HAP-1 (cell line): ENCODE measurements at regions not wholly inside any gene's neighbourhood (a gene's known extent, or its start where the extent isn't known, plus 50 kb on each side); places are given as distances from the start of the nearest gene placed in this dataset.

Source experiments
- DNase-seq, 2 experiments: peaks; one replicate each; pipeline ENCODE4 v3.0.0-alpha.2; 2016 to 2020; ENCODE audit warnings: low spot score in 2 of 2
- H3K27me3 ChIP-seq: fragments of 250-450 bp; sonication (Bioruptor Pico); 2 replicates; pipeline ENCODE4 v1.5.1; 2020; ENCODE audit warnings: low read depth, mild to moderate bottlenecking, moderate library complexity
- H3K36me3 ChIP-seq: fragments of 250-450 bp; sonication (Bioruptor Pico); replicated peaks from 2 replicates; pipeline ENCODE4 v1.5.1; 2020; ENCODE audit warnings: mild to moderate bottlenecking
- H3K4me1 ChIP-seq: fragments of 250-450 bp; sonication (Bioruptor Pico); 2 replicates; pipeline ENCODE4 v1.5.1; 2020; ENCODE audit warnings: mild to moderate bottlenecking
- H3K4me3 ChIP-seq: fragments of 250-450 bp; sonication (Bioruptor Pico); 2 replicates; pipeline ENCODE4 v1.5.1; 2020; ENCODE audit warnings: mild to moderate bottlenecking, moderate library complexity
- H3K9me3 ChIP-seq: fragments of 250-450 bp; sonication (Bioruptor Pico); 2 replicates; pipeline ENCODE4 v1.5.1; 2020; ENCODE audit warnings: mild to moderate bottlenecking, moderate library complexity
- in situ Hi-C: fragments of 300-500 bp; cut with MboI; formaldehyde crosslinking; loops from 3 replicates; pipeline ENCODE4 v1.14.3; 2020; ENCODE audit warnings: low sequenced_read_pairs, inconsistent platforms, mixed read lengths

DNA sequence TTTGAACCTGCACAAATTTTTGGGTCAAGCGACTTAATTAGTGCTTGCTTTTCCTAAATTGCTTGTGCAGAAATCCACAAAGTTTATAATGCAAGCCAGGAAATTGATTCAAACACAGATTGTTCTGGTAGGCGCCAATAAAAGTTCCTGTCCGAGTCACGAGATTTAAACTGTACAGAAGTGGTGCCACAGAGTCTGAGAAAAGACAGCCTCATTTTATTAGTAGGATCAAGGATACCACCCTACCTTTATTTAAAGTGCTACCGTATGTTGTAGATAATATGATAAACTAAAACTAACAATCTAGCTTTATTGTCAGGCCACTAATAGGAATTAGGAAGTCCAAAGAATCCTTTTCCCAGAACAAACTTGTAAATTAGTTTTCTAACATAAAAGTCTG lies 696.7 kb downstream of the TNS3 start:
- no peaks in the 10 kb centered on the region for H3K27me3 ChIP-seq
- H3K9me3 ChIP-seq: no peaks in the 10 kb centered on the region
- DNase-seq: no peak
- in situ Hi-C loops: no loop called here
- no peak overlapping the region for H3K4me3 ChIP-seq
- H3K36me3 ChIP-seq: no peaks in the 10 kb centered on the region
- H3K4me1 ChIP-seq: no peaks in the 10 kb centered on the region

DNA sequence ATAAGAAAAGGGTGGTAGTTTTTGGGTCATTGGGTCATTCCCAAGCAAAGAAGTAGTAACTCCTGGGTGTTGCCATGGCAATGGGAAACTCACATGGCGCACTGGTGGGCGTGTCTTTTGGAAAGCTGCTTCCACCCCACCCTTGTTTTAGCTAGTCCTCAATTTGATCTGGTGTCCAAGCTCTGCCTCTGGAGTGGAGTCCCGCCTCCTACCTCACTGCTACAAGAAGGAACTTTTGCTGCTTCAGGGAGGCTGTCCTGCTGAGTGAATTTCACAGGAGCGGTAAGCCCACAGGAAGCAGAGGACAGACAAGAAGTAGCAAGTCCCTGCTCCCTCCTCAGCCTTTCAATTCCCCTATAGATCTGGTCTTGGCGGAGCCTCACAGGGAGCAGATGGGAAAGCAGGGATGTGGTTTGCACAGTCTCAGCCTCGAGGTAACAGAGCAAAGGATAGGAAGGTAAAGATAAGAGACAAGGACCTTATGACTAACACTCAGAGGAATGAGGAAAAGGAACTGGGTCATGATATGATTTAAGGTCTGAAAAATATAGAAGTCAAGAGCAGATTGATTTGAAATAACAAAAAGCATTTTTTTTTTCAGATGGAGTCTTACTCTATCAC lies 700.3 kb downstream of the TNS3 start:
- H3K4me3 ChIP-seq: no peak overlapping the region
- no peaks in the 10 kb centered on the region for H3K36me3 ChIP-seq
- DNase-seq: no peak
- no peaks in the 10 kb centered on the region for H3K4me1 ChIP-seq
- in situ Hi-C loops: no loop called here
- no peaks in the 10 kb centered on the region for H3K9me3 ChIP-seq
- no peaks in the 10 kb centered on the region for H3K27me3 ChIP-seq

DNA sequence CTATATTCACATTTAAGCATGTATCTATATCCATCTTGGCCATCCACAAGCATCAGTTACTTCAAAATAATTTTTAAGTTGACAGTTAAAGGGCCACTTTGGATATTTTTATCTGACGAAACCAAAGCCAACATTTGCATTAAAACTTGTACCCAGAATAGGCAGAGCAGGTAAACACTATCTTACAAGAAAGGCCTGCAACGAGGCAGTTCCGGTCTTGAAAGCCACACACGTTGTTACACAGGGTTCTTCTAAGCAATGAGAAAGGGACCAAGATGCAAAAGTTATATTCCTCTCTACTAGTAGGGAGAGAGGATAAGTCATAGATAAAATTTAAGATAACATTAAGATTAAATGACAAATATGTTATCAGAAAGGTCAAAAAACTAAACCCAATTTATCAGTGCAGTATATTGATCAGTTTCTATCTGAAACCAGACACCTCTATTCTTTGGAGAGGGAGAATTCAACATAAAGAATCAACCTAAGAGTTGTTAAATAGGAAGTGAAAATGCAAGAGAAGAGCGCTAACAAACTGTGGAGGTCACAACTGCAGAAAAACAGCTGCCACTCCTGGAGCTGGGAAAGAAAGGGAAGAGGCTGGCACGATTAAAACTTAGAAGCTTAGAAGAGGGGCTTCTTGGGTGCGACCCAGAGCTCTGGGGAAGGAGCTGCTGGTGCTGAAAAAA lies 701.3 kb downstream of the TNS3 start:
- in situ Hi-C loops: no loop called here
- Histone ChIP-seq H3K27me3 (no peaks in the 10 kb centered on the region), H3K4me1 (no peaks in the 10 kb centered on the region), H3K9me3 (no peaks in the 10 kb centered on the region), H3K36me3 (no peaks in the 10 kb centered on the region), H3K4me3 (no peak overlapping the region)
- no peak for DNase-seq

DNA sequence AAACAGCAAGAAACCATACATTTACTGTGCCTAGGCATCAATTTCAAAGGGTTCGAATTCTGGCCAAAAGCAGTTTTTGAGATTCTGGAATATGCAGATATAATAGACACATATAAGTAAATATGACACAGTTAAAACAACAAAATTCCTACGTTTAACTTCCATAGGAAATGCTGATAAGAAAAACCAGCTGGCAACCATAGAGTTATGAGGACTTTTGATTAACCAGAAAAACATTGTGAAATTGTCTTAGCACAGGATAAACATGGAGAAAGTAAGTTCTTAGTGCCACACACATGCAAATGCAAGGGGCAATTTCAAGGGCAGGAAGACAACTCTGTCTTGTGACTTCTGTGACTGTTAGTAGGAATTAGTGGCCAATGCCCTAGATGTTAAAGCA lies 702.1 kb downstream of the TNS3 start:
- no peaks in the 10 kb centered on the region for H3K4me1 ChIP-seq
- H3K36me3 ChIP-seq: no peaks in the 10 kb centered on the region
- no peak for DNase-seq
- H3K9me3 ChIP-seq: no peaks in the 10 kb centered on the region
- no peaks in the 10 kb centered on the region for H3K27me3 ChIP-seq
- H3K4me3 ChIP-seq: no peak overlapping the region
- in situ Hi-C loops: no loop called here

DNA sequence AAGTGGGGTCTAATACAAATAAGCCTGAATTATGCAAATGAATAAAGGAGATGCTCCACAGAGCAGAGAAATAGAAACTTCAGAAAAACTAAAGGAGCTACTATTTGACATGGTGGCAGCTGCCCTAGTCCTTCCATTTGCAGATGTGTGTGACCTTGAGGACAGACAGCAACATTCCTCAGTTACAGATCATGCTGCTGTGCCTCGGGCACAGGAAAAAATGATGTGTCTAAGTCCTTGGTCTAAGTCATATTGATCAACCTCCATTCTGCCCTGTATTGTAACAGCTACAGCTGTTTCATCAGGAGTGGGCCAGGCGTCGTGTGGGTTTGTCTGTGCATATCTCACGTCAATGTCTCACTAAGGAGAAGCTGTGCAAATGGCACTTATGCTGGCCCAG lies 710.4 kb downstream of the TNS3 start:
- Histone ChIP-seq H3K4me1 (no peaks in the 10 kb centered on the region), H3K9me3 (no peaks in the 10 kb centered on the region), H3K27me3 (no peaks in the 10 kb centered on the region), H3K36me3 (no peaks in the 10 kb centered on the region), H3K4me3 (no peak overlapping the region)
- no peak for DNase-seq
- in situ Hi-C loops: no loop called here

DNA sequence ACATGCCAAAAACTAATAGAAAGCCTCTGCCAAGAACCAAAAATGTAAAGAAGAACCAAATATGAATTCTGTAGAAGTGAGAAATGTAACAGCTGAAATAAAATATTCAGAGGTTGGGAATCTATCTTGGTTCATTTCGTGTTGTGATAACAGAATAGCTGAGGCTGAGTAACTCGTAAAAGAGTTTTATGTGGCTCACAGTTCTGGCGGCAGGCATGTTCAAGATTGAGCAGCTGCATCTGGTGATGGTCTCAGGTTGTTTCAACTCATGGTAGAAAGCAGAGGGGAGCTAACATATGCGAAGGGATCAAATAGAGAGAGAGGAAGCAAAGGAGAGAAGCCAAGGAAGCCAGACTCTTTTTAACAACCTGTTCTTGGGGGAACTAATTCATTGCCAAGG lies 717.2 kb downstream of the TNS3 start:
- Histone ChIP-seq H3K9me3 (no peaks in the 10 kb centered on the region), H3K36me3 (no peaks in the 10 kb centered on the region), H3K4me1 (no peaks in the 10 kb centered on the region), H3K4me3 (no peak overlapping the region), H3K27me3 (no peaks in the 10 kb centered on the region)
- DNase-seq: no peak
- in situ Hi-C loops: no loop called here

DNA sequence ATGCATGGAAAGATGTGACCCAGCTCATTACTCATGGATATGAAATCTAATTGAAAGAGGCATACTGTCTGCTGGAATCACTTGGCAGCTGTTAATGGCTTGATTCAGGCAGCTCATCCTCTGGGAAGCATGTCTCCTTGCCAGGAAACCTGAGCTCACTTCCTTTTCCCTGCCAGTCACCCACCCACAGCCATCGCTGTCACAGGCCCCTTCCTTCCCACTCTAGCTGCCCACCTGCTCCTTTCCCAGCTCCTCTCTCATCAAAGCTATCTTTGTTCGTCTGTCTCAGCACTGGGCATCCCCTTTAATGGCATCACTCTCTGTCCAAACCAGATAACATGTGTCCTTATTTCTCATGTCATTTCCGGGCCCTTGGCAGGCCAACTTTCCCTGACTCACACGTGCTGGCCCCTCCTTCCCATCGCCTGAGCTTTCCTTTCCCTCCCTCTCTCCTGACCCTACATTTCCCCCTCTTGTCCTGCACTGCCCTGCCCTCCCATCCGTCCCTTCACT lies 721.9 kb downstream of the TNS3 start:
- DNase-seq: no peak
- Histone ChIP-seq H3K4me1 (no peaks in the 10 kb centered on the region), H3K36me3 (no peaks in the 10 kb centered on the region), H3K9me3 (no peaks in the 10 kb centered on the region), H3K27me3 (no peaks in the 10 kb centered on the region), H3K4me3 (no peak overlapping the region)
- in situ Hi-C loops: no loop called here

DNA sequence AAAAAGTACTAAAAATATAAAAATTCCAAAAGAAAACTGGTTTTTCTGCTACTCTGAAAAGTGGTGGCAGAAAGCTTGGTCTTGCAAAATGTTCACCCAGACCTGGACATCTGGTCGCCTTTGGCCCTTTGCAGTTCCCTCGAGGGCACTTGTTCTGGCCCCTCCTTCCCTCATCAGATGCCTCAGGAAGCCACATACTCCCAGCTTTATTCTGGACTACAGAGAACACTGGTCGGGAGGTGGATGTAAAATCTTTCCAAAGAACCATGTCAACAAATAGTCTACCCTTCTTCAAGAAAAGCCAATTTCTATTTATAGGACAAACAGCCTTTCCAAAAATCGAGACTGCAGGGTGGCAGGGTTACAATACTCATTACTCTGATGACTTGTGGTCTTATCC lies 726.1 kb downstream of the TNS3 start:
- Histone ChIP-seq H3K4me3 (no peak overlapping the region), H3K4me1 (no peaks in the 10 kb centered on the region), H3K27me3 (no peaks in the 10 kb centered on the region), H3K9me3 (no peaks in the 10 kb centered on the region), H3K36me3 (no peaks in the 10 kb centered on the region)
- DNase-seq: no peak
- in situ Hi-C loops: no loop called here

DNA sequence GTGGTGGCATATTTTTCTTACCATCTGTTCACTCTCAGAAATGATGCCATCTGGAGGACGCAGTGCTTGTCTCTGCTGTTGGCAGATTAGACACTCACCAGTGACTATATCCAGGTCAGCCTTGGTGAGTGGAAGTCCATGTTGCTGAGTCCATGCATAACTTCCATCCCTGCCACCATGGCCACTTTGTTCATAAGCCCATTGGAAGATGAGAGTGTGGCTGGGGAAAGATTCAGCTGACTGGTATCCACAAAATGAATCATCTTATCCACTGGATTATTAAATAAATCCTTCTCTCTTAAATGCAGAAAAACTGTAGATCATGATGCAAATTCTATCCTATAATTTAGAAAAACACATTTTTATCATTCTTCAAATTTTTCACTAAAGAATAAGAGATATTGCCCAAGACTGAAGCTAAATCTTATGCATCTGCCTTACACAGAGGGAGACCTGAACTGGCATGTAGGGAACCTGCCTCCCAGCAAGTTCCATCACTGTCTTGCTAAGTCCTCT lies 726.9 kb downstream of the TNS3 start:
- in situ Hi-C loops: no loop called here
- H3K4me3 ChIP-seq: no peak overlapping the region
- no peak for DNase-seq
- H3K36me3 ChIP-seq: no peaks in the 10 kb centered on the region
- no peaks in the 10 kb centered on the region for H3K27me3 ChIP-seq
- H3K9me3 ChIP-seq: no peaks in the 10 kb centered on the region
- no peaks in the 10 kb centered on the region for H3K4me1 ChIP-seq

DNA sequence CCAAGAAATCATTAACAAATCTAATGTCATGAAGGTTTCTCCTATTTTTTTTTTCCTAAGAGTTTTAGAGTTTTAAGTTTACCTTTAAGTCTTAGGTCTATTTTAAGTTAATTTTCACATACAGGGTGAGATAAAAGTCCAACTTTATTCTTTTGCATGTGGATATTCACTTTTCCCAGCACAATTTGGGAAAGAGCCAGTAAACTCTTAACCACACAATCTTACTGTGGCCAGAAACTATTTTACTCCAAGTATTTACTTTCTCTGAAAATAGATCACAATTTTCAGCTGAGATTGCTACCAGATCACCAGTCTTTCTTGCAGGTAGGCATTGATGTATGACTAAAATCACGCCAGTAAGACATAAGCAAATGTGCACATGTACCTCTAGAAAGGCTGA lies 728.5 kb downstream of the TNS3 start:
- Histone ChIP-seq H3K27me3 (no peaks in the 10 kb centered on the region), H3K4me1 (no peaks in the 10 kb centered on the region), H3K9me3 (no peaks in the 10 kb centered on the region), H3K4me3 (no peak overlapping the region), H3K36me3 (no peaks in the 10 kb centered on the region)
- no peak for DNase-seq
- in situ Hi-C loops: no loop called here

DNA sequence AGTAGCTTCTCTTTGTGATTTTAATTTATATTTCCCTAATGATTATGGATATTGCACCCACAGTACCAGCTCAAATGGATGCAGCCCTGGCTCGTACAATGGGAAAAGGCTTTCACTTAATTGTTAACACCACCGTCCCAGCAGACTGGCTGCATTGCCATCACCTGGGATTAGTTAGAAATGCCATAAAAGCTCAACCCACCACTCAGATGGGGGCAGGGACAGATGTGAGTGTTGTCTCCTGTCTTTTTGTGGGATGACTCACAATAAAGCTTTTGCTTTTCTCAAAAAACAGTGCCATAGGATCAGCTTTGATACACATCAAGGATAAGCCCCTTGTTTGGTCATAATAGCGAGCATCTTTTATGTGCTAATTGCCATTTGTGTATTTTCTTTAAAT lies 729.1 kb downstream of the TNS3 start:
- H3K36me3 ChIP-seq: no peaks in the 10 kb centered on the region
- no peaks in the 10 kb centered on the region for H3K9me3 ChIP-seq
- DNase-seq: no peak
- no peaks in the 10 kb centered on the region for H3K27me3 ChIP-seq
- no peaks in the 10 kb centered on the region for H3K4me1 ChIP-seq
- no peak overlapping the region for H3K4me3 ChIP-seq
- in situ Hi-C loops: no loop called here

DNA sequence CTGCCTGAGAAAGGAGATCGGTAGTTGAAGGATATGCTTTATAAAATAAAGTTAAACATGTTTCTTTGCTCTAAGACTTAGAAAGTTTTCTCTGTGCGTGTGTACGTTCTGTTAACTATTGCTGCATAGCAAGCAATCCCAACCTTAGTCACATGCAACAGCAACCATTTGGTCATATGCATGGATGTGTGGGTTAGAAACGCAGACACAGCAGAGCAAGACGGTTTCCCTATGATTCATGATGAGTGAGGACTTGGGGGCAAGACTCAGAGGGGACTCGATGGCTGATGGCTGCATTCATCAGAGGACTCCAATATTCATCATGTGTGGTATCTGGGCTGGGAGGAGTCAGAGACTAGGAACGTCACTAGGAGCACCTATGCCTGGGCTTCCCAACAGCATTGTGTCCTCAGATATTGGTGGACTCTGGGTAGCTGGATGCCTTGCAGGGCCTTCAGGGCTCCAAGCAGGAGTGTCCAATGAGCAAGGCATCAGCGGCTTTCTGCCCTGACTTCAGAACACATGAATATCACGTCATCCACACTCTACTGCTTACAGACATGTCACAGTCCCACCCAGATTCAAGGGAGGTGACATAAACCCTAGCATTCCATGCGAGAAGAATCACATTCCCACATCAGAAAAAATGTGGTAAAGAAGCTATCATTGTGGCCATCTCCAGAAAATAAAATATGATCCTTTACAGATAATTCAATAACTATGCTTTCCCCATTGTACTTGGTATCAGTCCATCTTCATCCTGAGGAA lies 731.2 kb downstream of the TNS3 start:
- H3K9me3 ChIP-seq: no peaks in the 10 kb centered on the region
- no peaks in the 10 kb centered on the region for H3K4me1 ChIP-seq
- in situ Hi-C loops: no loop called here
- H3K36me3 ChIP-seq: no peaks in the 10 kb centered on the region
- DNase-seq: no peak
- no peak overlapping the region for H3K4me3 ChIP-seq
- no peaks in the 10 kb centered on the region for H3K27me3 ChIP-seq

DNA sequence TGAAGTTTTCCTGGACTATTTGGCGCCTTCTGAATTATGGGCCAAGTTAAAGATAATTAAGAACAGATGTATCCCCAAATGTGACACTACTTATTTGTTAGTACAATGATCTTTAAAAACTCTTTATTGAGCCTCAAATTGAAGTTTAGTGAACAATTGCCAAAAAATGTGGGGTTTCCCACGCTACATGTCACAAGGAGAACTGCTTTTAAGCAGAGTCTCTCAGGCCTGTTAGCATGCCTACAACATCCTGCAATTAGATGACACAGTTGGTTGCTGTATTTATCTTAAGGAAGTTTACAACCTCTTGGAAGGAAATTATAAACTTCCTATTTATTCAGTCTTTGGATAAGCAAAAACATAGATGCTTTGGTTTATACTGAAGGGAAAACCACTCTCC lies 733.0 kb downstream of the TNS3 start:
- Histone ChIP-seq H3K9me3 (no peaks in the 10 kb centered on the region), H3K4me1 (no peaks in the 10 kb centered on the region), H3K27me3 (no peaks in the 10 kb centered on the region), H3K36me3 (no peaks in the 10 kb centered on the region), H3K4me3 (no peak overlapping the region)
- DNase-seq: no peak
- in situ Hi-C loops: no loop called here

DNA sequence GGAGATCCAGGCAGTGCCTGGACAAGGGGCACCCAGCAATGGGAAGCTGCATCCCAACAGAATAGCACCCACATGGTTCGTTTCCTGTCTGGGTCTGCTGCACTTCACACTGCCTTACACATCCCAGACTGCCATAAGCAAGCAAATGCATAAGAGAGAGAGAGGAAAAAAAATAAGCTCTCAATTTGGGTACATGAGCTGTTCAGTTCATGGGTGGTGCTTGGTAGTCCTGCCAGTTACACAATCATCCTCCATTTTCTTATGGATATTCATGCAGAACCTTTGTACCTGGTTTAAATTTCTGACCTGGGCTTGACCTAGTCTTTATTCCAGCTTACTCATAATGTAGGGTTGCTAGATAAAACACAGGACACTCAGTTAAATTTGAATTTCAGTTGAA lies 733.6 kb downstream of the TNS3 start:
- in situ Hi-C loops: no loop called here
- no peak overlapping the region for H3K4me3 ChIP-seq
- H3K27me3 ChIP-seq: no peaks in the 10 kb centered on the region
- H3K4me1 ChIP-seq: no peaks in the 10 kb centered on the region
- no peaks in the 10 kb centered on the region for H3K36me3 ChIP-seq
- DNase-seq: no peak
- no peaks in the 10 kb centered on the region for H3K9me3 ChIP-seq
